PC-9 (cell line): ENCODE measurements at regions not wholly inside any gene's neighbourhood (a gene's known extent, or its start where the extent isn't known, plus 50 kb on each side); places are given as distances from the start of the nearest gene placed in this dataset.

ENCODE experiments used
- BruUV-seq: library from RNA; stranded (reverse); fragments of 400-500 nt; replicated peaks from 2 replicates; lab custom pipeline; 2021; lab: Mats Ljungman, UMichigan
- CTCF ChIA-PET: fragments of 300-600 bp; sonication (Branson Sonifier 250); formaldehyde crosslinking; loops from one replicate; lab custom pipeline; 2022; ENCODE audit warnings: antibody characterized with exemption; lab: Charles Lee
- POLR2A ChIA-PET: fragments of 300-600 bp; sonication (Branson Sonifier 250); formaldehyde crosslinking; loops from one replicate; lab custom pipeline; 2022; ENCODE audit warnings: antibody characterized with exemption; ENCODE audit not compliant: unreplicated experiment; lab: Charles Lee
- DNase-seq, 2 experiments: peaks; one replicate each; pipeline versions ENCODE4 v3.0.0 to v3.0.0-alpha.2; 2015 to 2022; ENCODE audit warnings: mixed read lengths in 1 of 2
- H2AFZ ChIP-seq: fragments of 200-600 bp; sonication (generic); 2 replicates; pipeline ENCODE4 v1.8.1; 2017; ENCODE audit warnings: antibody characterized with exemption
- H3F3A ChIP-seq: fragments of 200-600 bp; sonication (generic); 2 replicates; pipeline ENCODE4 v1.8.1; 2017; ENCODE audit warnings: antibody characterized with exemption, mild to moderate bottlenecking, low read depth; ENCODE audit not compliant: insufficient read depth
- H3K27ac ChIP-seq: fragments of 200-600 bp; sonication (generic); 2 replicates; pipeline ENCODE4 v1.6.1; 2016; ENCODE audit warnings: mixed run types
- H3K27me3 ChIP-seq: fragments of 200-600 bp; sonication (generic); 2 replicates; pipeline ENCODE4 v1.6.1; 2016; ENCODE audit warnings: low read depth, mixed run types; ENCODE audit not compliant: insufficient read depth
- H3K36me3 ChIP-seq: fragments of 200-600 bp; sonication (generic); 2 replicates; pipeline ENCODE4 v1.6.1; 2016; ENCODE audit warnings: low read depth, mixed run types
- H3K4me1 ChIP-seq: fragments of 200-600 bp; sonication (generic); replicated peaks from 2 replicates; pipeline ENCODE4 v1.6.1; 2016; ENCODE audit warnings: mixed run types; ENCODE audit not compliant: insufficient read depth
- H3K4me2 ChIP-seq: fragments of 200-600 bp; sonication (generic); 2 replicates; pipeline ENCODE4 v1.6.1; 2017; ENCODE audit warnings: mixed run types
- H3K4me3 ChIP-seq: fragments of 200-600 bp; sonication (generic); 2 replicates; pipeline ENCODE4 v1.6.1; 2016; ENCODE audit warnings: mixed run types
- H3K79me2 ChIP-seq: fragments of 200-600 bp; sonication (generic); 2 replicates; pipeline ENCODE4 v1.6.1; 2017; ENCODE audit warnings: low read depth, mixed run types
- H3K9me2 ChIP-seq: fragments of 200-600 bp; sonication (generic); 2 replicates; pipeline ENCODE4 v1.8.1; 2017; ENCODE audit warnings: mild to moderate bottlenecking; ENCODE audit not compliant: insufficient read depth
- H3K9me3 ChIP-seq: fragments of 200-600 bp; sonication (generic); 2 replicates; pipeline ENCODE4 v1.8.1; 2016; ENCODE audit warnings: low read depth; ENCODE audit not compliant: insufficient read depth
- H4K20me1 ChIP-seq: fragments of 200-600 bp; sonication (generic); 2 replicates; pipeline ENCODE4 v1.8.1; 2017; ENCODE audit not compliant: insufficient read depth
- EZH2 ChIP-seq: fragments of 200-600 bp; sonication (generic); IDR thresholded peaks from 2 replicates; pipeline ENCODE4 v1.8.0; 2017; ENCODE audit warnings: antibody characterized with exemption, low read depth
- intact Hi-C: fragments of 100-400 bp; cut with micrococcal nuclease; formaldehyde crosslinking; loops from one replicate; pipeline ENCODE4 v1.10.0; 2022; ENCODE audit not compliant: unreplicated experiment
- TF ChIP-seq, protein P1 (sequence below): fragments of 200-600 bp; sonication (generic); conservative IDR thresholded peaks from 2 replicates; pipeline ENCODE4 v1.6.1; 2017; ENCODE audit warnings: mixed run types, antibody characterized with exemption, mild to moderate bottlenecking, moderate library complexity

DNA sequence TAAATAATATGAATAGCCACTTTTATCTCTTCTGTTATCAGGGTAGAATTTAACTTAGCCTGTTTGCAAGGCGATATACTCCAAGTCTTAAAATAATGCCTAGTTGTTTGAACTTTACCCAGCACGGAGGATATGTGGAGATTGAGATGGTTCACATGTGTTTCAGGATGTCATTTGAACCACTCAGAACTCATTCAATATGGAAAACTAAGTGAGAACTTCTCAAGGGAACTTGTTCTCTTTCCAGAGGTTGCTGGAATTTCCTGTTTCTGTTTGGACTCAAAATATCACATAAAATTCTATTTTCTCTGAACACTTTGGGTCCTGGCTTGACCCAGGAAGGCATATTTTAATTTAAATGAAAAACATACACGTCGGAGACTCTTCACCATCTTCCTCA lies 139.1 kb upstream of the MYO10 start:
- DNase-seq = no peak
- no peaks in the 10 kb centered on the region for H3K36me3 ChIP-seq
- no peaks in the 10 kb centered on the region for H3K27me3 ChIP-seq
- intact Hi-C loops = no loop called here
- POLR2A ChIA-PET = no interaction called here
- no peak overlapping the region for H2AFZ ChIP-seq
- H3K27ac ChIP-seq = no peak overlapping the region
- CTCF ChIA-PET = interaction anchor here (0.7 kb wide), 1 partner anchor 116 kb away, joined by 4 read pairs; no protein-coding TSS in a partner anchor
- H3K4me2 ChIP-seq = no peak overlapping the region
- H3K9me3 ChIP-seq = 0 out of 2 replicates have a peak, but pooled peaks cover 4% of the 10 kb centered on the region
- no peaks in the 10 kb centered on the region for H3K4me1 ChIP-seq
- no TSS peak for BruUV-seq
- TF ChIP-seq EZH2 = no peak
- TF ChIP-seq, protein P1, sequence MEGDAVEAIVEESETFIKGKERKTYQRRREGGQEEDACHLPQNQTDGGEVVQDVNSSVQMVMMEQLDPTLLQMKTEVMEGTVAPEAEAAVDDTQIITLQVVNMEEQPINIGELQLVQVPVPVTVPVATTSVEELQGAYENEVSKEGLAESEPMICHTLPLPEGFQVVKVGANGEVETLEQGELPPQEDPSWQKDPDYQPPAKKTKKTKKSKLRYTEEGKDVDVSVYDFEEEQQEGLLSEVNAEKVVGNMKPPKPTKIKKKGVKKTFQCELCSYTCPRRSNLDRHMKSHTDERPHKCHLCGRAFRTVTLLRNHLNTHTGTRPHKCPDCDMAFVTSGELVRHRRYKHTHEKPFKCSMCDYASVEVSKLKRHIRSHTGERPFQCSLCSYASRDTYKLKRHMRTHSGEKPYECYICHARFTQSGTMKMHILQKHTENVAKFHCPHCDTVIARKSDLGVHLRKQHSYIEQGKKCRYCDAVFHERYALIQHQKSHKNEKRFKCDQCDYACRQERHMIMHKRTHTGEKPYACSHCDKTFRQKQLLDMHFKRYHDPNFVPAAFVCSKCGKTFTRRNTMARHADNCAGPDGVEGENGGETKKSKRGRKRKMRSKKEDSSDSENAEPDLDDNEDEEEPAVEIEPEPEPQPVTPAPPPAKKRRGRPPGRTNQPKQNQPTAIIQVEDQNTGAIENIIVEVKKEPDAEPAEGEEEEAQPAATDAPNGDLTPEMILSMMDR = no peak
- H4K20me1 ChIP-seq = no peaks in the 10 kb centered on the region
- no peaks in the 10 kb centered on the region for H3K79me2 ChIP-seq
- no peak overlapping the region for H3K4me3 ChIP-seq
- H3F3A ChIP-seq = no peaks in the 10 kb centered on the region
- no peaks in the 10 kb centered on the region for H3K9me2 ChIP-seq

DNA sequence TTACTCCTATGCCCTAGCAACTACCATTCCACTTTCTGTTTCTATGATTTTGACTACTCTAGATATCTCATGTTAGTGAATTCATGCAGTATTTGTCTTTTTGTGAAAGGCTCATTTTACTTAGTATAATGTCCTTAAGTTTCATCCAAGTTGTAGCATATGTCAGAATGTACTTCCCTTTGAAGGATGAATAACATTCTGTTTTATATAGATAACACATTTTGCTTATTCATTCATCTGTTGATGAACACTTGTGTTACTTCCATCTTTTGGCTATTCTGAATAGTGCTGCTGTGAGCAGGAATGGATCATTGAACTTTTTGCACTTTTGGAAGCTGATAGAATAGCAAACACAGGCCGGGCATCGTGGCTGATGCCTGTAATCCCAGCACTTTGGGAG lies 140.2 kb upstream of the MYO10 start:
- H3K36me3 ChIP-seq = no peaks in the 10 kb centered on the region
- H3K9me3 ChIP-seq = 0 out of 2 replicates have a peak, but pooled peaks cover under 1% of the 10 kb centered on the region
- intact Hi-C loops = no loop called here
- no peaks in the 10 kb centered on the region for H3K27me3 ChIP-seq
- no peak for DNase-seq
- no peak overlapping the region for H3K4me3 ChIP-seq
- H2AFZ ChIP-seq = no peak overlapping the region
- H3F3A ChIP-seq = no peaks in the 10 kb centered on the region
- H3K27ac ChIP-seq = no peak overlapping the region
- no TSS peak for BruUV-seq
- no peak for TF ChIP-seq EZH2
- TF ChIP-seq, protein P1 = no peak
- no peaks in the 10 kb centered on the region for H3K79me2 ChIP-seq
- H3K4me2 ChIP-seq = no peak overlapping the region
- H3K9me2 ChIP-seq = no peaks in the 10 kb centered on the region
- H4K20me1 ChIP-seq = no peaks in the 10 kb centered on the region
- POLR2A ChIA-PET = no interaction called here
- H3K4me1 ChIP-seq = no peaks in the 10 kb centered on the region
- CTCF ChIA-PET = no interaction called here

DNA sequence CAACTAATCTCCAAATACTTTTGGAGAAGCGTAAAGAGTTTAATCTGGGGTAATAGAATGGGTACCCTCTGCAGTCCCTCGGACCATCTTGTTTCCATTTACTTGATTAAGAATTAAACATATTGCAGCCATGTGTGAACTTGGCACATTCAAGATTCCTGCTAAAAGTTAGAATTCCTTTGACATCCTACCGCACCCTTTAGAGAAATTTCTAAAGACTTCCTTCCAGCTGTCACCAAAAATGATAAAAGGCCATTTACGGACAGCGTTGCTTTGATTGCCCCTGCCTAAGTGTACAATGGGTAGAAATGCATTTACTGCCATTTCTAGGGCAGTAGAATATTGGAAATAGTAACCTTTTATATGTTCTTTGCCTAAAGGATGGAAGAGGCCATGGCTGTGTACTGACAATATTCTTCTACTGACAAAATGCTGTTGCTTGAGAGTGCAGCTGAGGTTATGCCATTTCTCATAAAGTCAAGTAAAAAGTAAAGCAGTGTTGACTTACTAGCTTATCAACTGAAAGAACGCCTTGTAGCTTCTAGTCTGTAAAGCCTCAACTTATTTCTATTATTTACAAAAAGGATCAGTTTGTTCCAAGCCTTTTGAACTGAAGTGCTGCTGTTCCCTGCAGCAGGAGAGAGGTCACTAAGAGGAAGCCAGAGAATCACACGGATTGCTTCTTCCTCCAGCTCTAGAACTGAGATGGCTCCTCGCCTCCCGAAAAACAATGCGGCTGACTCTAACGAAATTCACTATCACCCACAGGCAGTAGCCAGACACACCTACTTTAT lies 139.8 kb upstream of the BASP1 start:
- H3F3A ChIP-seq = no peaks in the 10 kb centered on the region
- H3K27me3 ChIP-seq = no peaks in the 10 kb centered on the region
- H3K9me3 ChIP-seq = no peaks in the 10 kb centered on the region
- no peak overlapping the region for H3K27ac ChIP-seq
- DNase-seq = no peak
- H3K4me2 ChIP-seq = no peak overlapping the region
- H3K9me2 ChIP-seq = no peaks in the 10 kb centered on the region
- no peak overlapping the region for H2AFZ ChIP-seq
- H3K36me3 ChIP-seq = no peaks in the 10 kb centered on the region
- H3K4me1 ChIP-seq = no peaks in the 10 kb centered on the region
- no TSS peak for BruUV-seq
- H3K79me2 ChIP-seq = no peaks in the 10 kb centered on the region
- H3K4me3 ChIP-seq = no peak overlapping the region
- POLR2A ChIA-PET = no interaction called here
- H4K20me1 ChIP-seq = no peaks in the 10 kb centered on the region
- CTCF ChIA-PET = interaction anchor here (0.7 kb wide), 1 partner anchor 90 kb away, joined by 3 read pairs; no protein-coding TSS in a partner anchor
- TF ChIP-seq, protein P1 = no peak
- TF ChIP-seq EZH2 = no peak
- intact Hi-C loops = no loop called here
